Liver (tissue), 7 donors: ENCODE measurements at regions not wholly inside any gene's neighbourhood (a gene's known extent, or its start where the extent isn't known, plus 50 kb on each side); places are given as distances from the start of the nearest gene placed in this dataset.

ENCODE experiments used
- DNase-seq: peaks from one replicate; pipeline ENCODE4 v3.0.0-alpha.2; 2017; ENCODE audit warnings: low spot score
- H3K27ac ChIP-seq, 2 donors: one replicate each; pipeline ENCODE4 v1.7.0; 2013; ENCODE audit warnings: inconsistent platforms in 2 of 2, low read length in 2 of 2, control low read depth in 1 of 2, low read depth in 1 of 2, mild to moderate bottlenecking in 1 of 2
- H3K27me3 ChIP-seq, 4 donors: one replicate each; pipeline versions ENCODE4 v1.6.1 to v1.7.0; 2013; ENCODE audit warnings: low read length in 3 of 4, inconsistent platforms in 1 of 4, mild to moderate bottlenecking in 1 of 4, moderate library complexity in 1 of 4; ENCODE audit not compliant: control insufficient read depth in 4 of 4, insufficient read depth in 4 of 4
- H3K36me3 ChIP-seq, 4 donors: one replicate each; pipeline versions ENCODE4 v1.6.1 to v1.7.0; 2013; ENCODE audit warnings: low read length in 3 of 4, mild to moderate bottlenecking in 3 of 4, low read depth in 1 of 4, moderate library complexity in 1 of 4; ENCODE audit not compliant: control insufficient read depth in 4 of 4, insufficient read depth in 3 of 4
- H3K4me1 ChIP-seq, 4 donors: one replicate each; pipeline versions ENCODE4 v1.6.1 to v1.7.0; 2013; ENCODE audit warnings: low read length in 3 of 4, mild to moderate bottlenecking in 3 of 4, moderate library complexity in 1 of 4; ENCODE audit not compliant: control insufficient read depth in 4 of 4, insufficient read depth in 4 of 4
- H3K4me3 ChIP-seq, 3 donors: one replicate each; pipeline versions ENCODE4 v1.6.1 to v1.7.0; 2013; ENCODE audit warnings: low read length in 3 of 3, control low read depth in 1 of 3, low read depth in 1 of 3, mild to moderate bottlenecking in 1 of 3
- H3K9ac ChIP-seq, 2 donors: one replicate each; pipeline ENCODE4 v1.7.0; 2013; ENCODE audit warnings: low read length in 2 of 2, mild to moderate bottlenecking in 2 of 2, moderate library complexity in 2 of 2, control low read depth in 1 of 2, low read depth in 1 of 2
- H3K9me3 ChIP-seq, 4 donors: one replicate each; pipeline versions ENCODE4 v1.6.1 to v1.7.0; 2013; ENCODE audit warnings: low read length in 3 of 4; ENCODE audit not compliant: control insufficient read depth in 4 of 4
- ATF3 ChIP-seq: IDR thresholded peaks from 2 replicates; pipeline ENCODE4 v1.6.1; 2016; ENCODE audit warnings: antibody characterized with exemption
- FOXA2 ChIP-seq: IDR thresholded peaks from 2 replicates; pipeline ENCODE4 v1.6.1; 2016; ENCODE audit warnings: antibody characterized with exemption
- GABPA ChIP-seq, 2 donors: IDR thresholded peaks in 1 of 2; conservative IDR thresholded peaks in 1 of 2; 2 replicates each; pipeline ENCODE4 v1.6.1; 2016; ENCODE audit warnings: antibody characterized with exemption in 2 of 2, mild to moderate bottlenecking in 1 of 2, moderate library complexity in 1 of 2
- HNF4A ChIP-seq, 2 donors: conservative IDR thresholded peaks; 2 replicates each; pipeline ENCODE4 v1.6.1; 2016; ENCODE audit warnings: antibody characterized with exemption in 2 of 2, mild to moderate bottlenecking in 2 of 2
- HNF4G ChIP-seq: IDR thresholded peaks from 2 replicates; pipeline ENCODE4 v1.6.1; 2016; ENCODE audit warnings: antibody characterized with exemption
- JUND ChIP-seq, 2 donors: IDR thresholded peaks; 2 replicates each; pipeline ENCODE4 v1.6.1; 2016; ENCODE audit warnings: antibody characterized with exemption in 2 of 2
- NR2F2 ChIP-seq: IDR thresholded peaks from 2 replicates; pipeline ENCODE4 v1.6.1; 2016; ENCODE audit warnings: antibody characterized with exemption
- RAD21 ChIP-seq, 2 donors: IDR thresholded peaks; 2 replicates each; pipeline ENCODE4 v1.6.1; 2016; ENCODE audit warnings: antibody characterized with exemption in 2 of 2, mild to moderate bottlenecking in 2 of 2
- REST ChIP-seq: IDR thresholded peaks from 2 replicates; pipeline ENCODE4 v1.6.1; 2016; ENCODE audit warnings: antibody characterized with exemption, mild to moderate bottlenecking
- RXRA ChIP-seq, 2 donors: IDR thresholded peaks; 2 replicates each; pipeline ENCODE4 v1.6.1; 2017 to 2018; ENCODE audit warnings: antibody characterized with exemption in 2 of 2, mild to moderate bottlenecking in 1 of 2
- SP1 ChIP-seq: IDR thresholded peaks from 2 replicates; pipeline ENCODE4 v1.6.1; 2018; ENCODE audit warnings: antibody characterized with exemption, mild to moderate bottlenecking
- TAF1 ChIP-seq: conservative IDR thresholded peaks from 2 replicates; pipeline ENCODE4 v1.6.1; 2016; ENCODE audit warnings: antibody characterized with exemption, mild to moderate bottlenecking
- YY1 ChIP-seq: IDR thresholded peaks from 2 replicates; pipeline ENCODE4 v1.6.1; 2016; ENCODE audit warnings: antibody characterized with exemption, mild to moderate bottlenecking
- ZBTB33 ChIP-seq: IDR thresholded peaks from 2 replicates; pipeline ENCODE4 v1.6.1; 2016; ENCODE audit warnings: antibody characterized with exemption
- WGBS: extraction: QIAGEN DNeasy Blood & Tissue Kit; methylation state at CpG from one replicate; pipeline ENCODE4 v1.1.7; 2013; 5-methylcytosine and 5-hydroxymethylcytosine counted together
- TF ChIP-seq, protein P1 (sequence below): IDR thresholded peaks from 2 replicates; pipeline ENCODE4 v1.6.1; 2016; ENCODE audit warnings: antibody characterized with exemption
- donor health status: healthy.
- donor health status: healthy.
- donor health status: healthy.
- donor health status: healthy.

DNA sequence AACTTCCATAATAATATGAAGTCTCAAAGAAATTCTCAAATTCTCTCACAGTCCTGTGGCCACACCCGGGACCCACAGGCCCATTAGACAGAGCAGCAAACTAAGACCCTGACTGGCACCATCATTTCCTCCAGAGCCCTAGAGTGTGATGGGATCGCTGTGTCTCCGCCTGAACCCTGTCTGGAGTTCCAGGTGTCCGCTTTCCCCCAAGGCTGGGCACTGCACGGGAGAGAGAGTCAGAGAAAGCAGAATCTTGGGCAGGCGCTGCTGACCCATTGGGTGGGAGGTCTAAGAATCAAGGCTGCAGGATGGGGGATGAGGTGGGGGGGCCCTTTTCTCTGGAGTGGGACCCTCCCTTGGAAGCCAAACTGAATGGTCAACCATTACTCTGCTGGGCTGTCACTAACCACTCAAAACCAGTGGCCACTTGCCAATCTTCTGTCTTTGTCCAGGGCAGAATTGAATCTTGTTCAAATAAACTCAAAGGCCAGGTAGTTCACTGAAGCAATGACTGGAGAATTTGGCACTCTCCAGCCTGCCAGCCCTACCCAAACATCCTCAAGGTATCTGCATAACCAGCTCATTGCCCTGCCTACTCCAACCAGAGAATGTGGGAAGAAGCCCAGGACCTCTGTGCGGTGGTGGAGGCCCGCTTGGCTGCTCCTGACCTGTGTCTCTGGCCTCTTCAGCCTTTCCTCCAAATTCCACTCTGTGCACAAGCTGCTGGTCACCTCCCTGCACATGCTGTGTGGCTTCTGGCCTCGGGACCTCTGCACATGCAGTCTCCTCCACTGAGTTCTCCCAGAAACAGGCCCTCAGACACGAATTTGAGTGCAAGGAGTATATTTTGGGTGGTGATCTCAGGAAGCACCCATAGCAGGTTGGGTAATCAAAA, 141.1 kb downstream of the CEBPB start:
- no peak overlapping the region for H3K4me3 ChIP-seq
- H3K9me3 ChIP-seq, result no peaks in the 10 kb centered on the region
- 72% methylated on average over 10 of the region's 10 CpGs for WGBS
- H3K27ac ChIP-seq, result no peak overlapping the region
- TF ChIP-seq YY1 (no peak), RXRA (IDR thresholded peaks at IDR 0.05) (peak; percentile 29 to 38), NR2F2 (no peak), SP1 (peak; percentile 53), RAD21 (IDR thresholded peaks at IDR 0.05) (peak in 1 of 2 donors; percentile 49), HNF4A (conservative IDR thresholded peaks at IDR 0.05) (peak; percentile 4 to 66), JUND (IDR thresholded peaks at IDR 0.05) (no peak)
- no peak overlapping the region for H3K9ac ChIP-seq
- no peaks in the 10 kb centered on the region for H3K36me3 ChIP-seq
- H3K27me3 ChIP-seq, result no peaks in the 10 kb centered on the region
- DNase-seq, result no peak
- H3K4me1 ChIP-seq, result peaks cover 8 to 16% (median 12%) of the 10 kb centered on the region in 4 donors

DNA sequence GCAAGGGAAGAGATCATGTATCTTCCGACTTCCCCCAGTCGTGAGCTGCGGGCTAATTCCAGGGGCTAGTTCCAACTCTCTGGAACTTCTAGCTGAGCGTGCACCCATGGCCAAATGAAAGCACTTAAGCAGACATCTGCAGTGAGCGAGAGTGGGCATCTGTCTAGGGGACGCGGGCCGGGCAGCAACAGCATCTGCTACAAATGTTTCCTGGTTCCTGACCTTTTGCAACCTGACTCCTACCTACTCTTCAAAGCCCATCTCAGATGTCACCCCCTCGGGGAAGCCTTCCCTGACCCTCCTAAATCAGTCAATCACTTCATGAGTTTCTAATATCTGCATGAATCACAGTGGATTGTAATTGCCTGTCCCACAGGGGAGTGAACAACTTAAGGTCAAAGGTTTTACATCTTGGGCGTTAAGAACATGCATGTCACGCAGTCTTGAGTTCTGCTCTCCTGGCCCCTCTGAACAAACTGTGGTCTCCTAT, 141.9 kb downstream of the CEBPB start:
- DNase-seq, result no peak
- H3K9ac ChIP-seq, result no peak overlapping the region

More for the DNA sequence above, 141.9 kb downstream of the CEBPB start:
- TF ChIP-seq HNF4G, result no peak
- no peak for TF ChIP-seq ATF3
- no peak for TF ChIP-seq ZBTB33
- no peak for TF ChIP-seq REST
- no peak for TF ChIP-seq RAD21 (IDR thresholded peaks at IDR 0.05)
- TF ChIP-seq GABPA (IDR thresholded peaks at IDR 0.05 in 1 of 2, conservative IDR thresholded peaks at IDR 0.05 in 1 of 2), result no peak
- TF ChIP-seq NR2F2, result no peak
- TF ChIP-seq FOXA2, result no peak
- no peak for TF ChIP-seq SP1
- TF ChIP-seq, protein P1, sequence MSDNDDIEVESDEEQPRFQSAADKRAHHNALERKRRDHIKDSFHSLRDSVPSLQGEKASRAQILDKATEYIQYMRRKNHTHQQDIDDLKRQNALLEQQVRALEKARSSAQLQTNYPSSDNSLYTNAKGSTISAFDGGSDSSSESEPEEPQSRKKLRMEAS, result no peak
- no peak for TF ChIP-seq TAF1
- no peak for TF ChIP-seq JUND (IDR thresholded peaks at IDR 0.05)
- Histone ChIP-seq H3K36me3 (no peaks in the 10 kb centered on the region), H3K4me1 (peaks cover 8 to 16% (median 12%) of the 10 kb centered on the region in 4 donors), H3K27me3 (no peaks in the 10 kb centered on the region), H3K9me3 (no peaks in the 10 kb centered on the region), H3K4me3 (no peak overlapping the region), H3K27ac (no peak overlapping the region)
- WGBS, result 90% methylated on average over 11 of the region's 11 CpGs
